ENCODE measurements at regions not wholly inside any gene's neighbourhood (a gene's known extent, or its start where the extent isn't known, plus 50 kb on each side); places are given as distances from the start of the nearest gene placed in this dataset.

DNA sequence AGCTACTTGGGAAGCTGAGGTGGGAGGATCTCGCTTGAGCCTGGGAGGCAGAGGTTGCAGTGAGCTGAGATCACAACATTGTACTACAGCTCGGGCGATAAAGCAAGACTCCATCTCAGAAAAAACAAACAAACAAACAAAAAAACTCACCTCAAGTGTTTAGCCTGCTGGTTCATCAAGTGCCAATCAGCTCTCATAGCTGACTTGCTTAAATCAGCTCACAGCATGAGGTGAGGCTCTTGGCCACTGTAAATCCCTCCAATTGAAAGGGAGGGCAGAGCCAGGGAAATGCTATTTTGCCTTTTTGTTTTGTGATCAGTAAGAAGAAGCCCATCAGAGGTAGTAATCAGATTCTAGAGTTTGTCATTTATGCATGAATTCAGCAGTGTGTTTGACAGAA lies 112.3 kb downstream of the RAB11FIP2 start:
- ATAC-seq: no peak
- Histone ChIP-seq H3K27me3 (ENCODE audit: insufficient read depth, low read length) (peaks cover 17% of the 10 kb centered on the region), H3K36me3 (ENCODE audit: control insufficient read depth in 1 of 2, insufficient read depth in 2 of 2, low read length in 2 of 2) (no peaks in the 10 kb centered on the region), H3K4me1 (ENCODE audit: control insufficient read depth in 1 of 2, insufficient read depth in 2 of 2, low read length in 2 of 2) (no peaks in the 10 kb centered on the region), H3K4me3 (replicated peaks in 1 of 2; ENCODE audit: low read depth in 1 of 2, low read length in 2 of 2) (no peak overlapping the region), H3K27ac (ENCODE audit: low read depth, low read length) (no peak overlapping the region), H3K79me2 (ENCODE audit: insufficient read depth, low read length) (no peaks in the 10 kb centered on the region), H4K20me1 (ENCODE audit: insufficient read depth) (no peaks in the 10 kb centered on the region), H3K4me2 (ENCODE audit: low read length) (no peak overlapping the region), H2AFZ (ENCODE audit: low read depth, low read length, poor library complexity, severe bottlenecking) (no peak overlapping the region), H3K9me3 (ENCODE audit: control insufficient read depth in 1 of 2, insufficient read depth in 1 of 2, low read depth in 1 of 2, low read length in 2 of 2) (no peaks in the 10 kb centered on the region), H3K9me2 (ENCODE audit: insufficient read depth) (no peaks in the 10 kb centered on the region), H3K9ac (ENCODE audit: low read length) (no peak overlapping the region)
- CTCF ChIA-PET: no interaction called here
- intact Hi-C loops (cut with micrococcal nuclease): no loop called here
- no TSS peak for BruUV-seq (replicated peaks)
- POLR2A ChIA-PET: no interaction called here
- no peak for TF ChIP-seq POLR2AphosphoS5 (IDR thresholded peaks at IDR 0.05; ENCODE audit: low read depth, low read length)
- TF ChIP-seq SP1 (IDR thresholded peaks at IDR 0.05; ENCODE audit: low read depth): no peak
- no peak for TF ChIP-seq TCF7L2 (IDR thresholded peaks at IDR 0.05; ENCODE audit: borderline replicate concordance, extremely low read depth, insufficient read depth, insufficient read length)
- TF ChIP-seq POLR2A (IDR thresholded peaks at IDR 0.05; ENCODE audit: borderline replicate concordance, extremely low read depth, insufficient read depth, insufficient read length): no peak
- no peak for TF ChIP-seq EZH2 (IDR thresholded peaks at IDR 0.05)
- no peak for DNase-seq (ENCODE audit: low read depth, low spot score)
- RAD21 ChIA-PET (ENCODE audit: low non-redundant PET in 1 of 2, low total read pairs in 2 of 2, uncharacterized antibody in 2 of 2, unreplicated experiment in 2 of 2): no interaction called here

DNA sequence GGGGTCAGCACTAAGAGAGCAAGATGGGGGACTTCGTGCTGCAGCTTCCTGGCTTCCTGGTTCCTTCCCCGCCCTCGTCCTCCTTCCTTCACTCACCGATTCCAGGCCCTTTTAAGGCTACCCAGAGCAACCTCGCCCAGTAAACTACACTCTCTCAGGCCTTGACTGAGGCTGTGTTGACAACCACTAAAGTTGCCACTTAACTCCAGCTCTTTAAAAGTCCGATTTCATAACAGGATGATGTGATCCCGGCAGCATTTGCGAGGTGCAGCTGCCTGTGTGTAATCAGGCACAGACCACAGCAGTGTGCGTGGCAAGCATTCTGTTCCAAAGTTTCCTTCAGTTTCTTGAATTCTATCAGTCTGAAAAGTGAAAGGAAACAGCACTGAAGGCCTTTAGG lies 110.6 kb downstream of the RAB11FIP2 start:
- POLR2A ChIA-PET: no interaction called here
- RAD21 ChIA-PET (ENCODE audit: low non-redundant PET in 1 of 2, low total read pairs in 2 of 2, uncharacterized antibody in 2 of 2, unreplicated experiment in 2 of 2): no interaction called here
- no peak overlapping the region for H3K4me2 ChIP-seq (ENCODE audit: low read length)

More for the DNA sequence above, 110.6 kb downstream of the RAB11FIP2 start:
- intact Hi-C loops (cut with micrococcal nuclease): no loop called here
- H2AFZ ChIP-seq (ENCODE audit: low read depth, low read length, poor library complexity, severe bottlenecking): no peak overlapping the region
- no peak overlapping the region for H3K9ac ChIP-seq (ENCODE audit: low read length)
- no peaks in the 10 kb centered on the region for H3K9me3 ChIP-seq (ENCODE audit: control insufficient read depth in 1 of 2, insufficient read depth in 1 of 2, low read depth in 1 of 2, low read length in 2 of 2)
- H3K4me1 ChIP-seq (ENCODE audit: control insufficient read depth in 1 of 2, insufficient read depth in 2 of 2, low read length in 2 of 2): no peaks in the 10 kb centered on the region
- H3K79me2 ChIP-seq (ENCODE audit: insufficient read depth, low read length): no peaks in the 10 kb centered on the region
- no peaks in the 10 kb centered on the region for H3K36me3 ChIP-seq (ENCODE audit: control insufficient read depth in 1 of 2, insufficient read depth in 2 of 2, low read length in 2 of 2)
- no peak overlapping the region for H3K27ac ChIP-seq (ENCODE audit: low read depth, low read length)
- BruUV-seq (replicated peaks): no TSS peak
- no peaks in the 10 kb centered on the region for H3K9me2 ChIP-seq (ENCODE audit: insufficient read depth)
- H4K20me1 ChIP-seq (ENCODE audit: insufficient read depth): no peaks in the 10 kb centered on the region
- no peak for ATAC-seq
- peaks cover 31% of the 10 kb centered on the region for H3K27me3 ChIP-seq (ENCODE audit: insufficient read depth, low read length)
- DNase-seq (ENCODE audit: low read depth, low spot score): no peak
- H3K4me3 ChIP-seq (replicated peaks in 1 of 2; ENCODE audit: low read depth in 1 of 2, low read length in 2 of 2): no peak overlapping the region
- TF ChIP-seq EZH2phosphoT487 (IDR thresholded peaks at IDR 0.05; ENCODE audit: borderline replicate concordance): no peak
- TF ChIP-seq JUND (IDR thresholded peaks at IDR 0.05): no peak
- no peak for TF ChIP-seq TCF7L2 (IDR thresholded peaks at IDR 0.05; ENCODE audit: borderline replicate concordance, extremely low read depth, insufficient read depth, insufficient read length)
- TF ChIP-seq CEBPB (IDR thresholded peaks at IDR 0.05; ENCODE audit: low read depth): no peak
- no peak for TF ChIP-seq POLR2AphosphoS5 (IDR thresholded peaks at IDR 0.05; ENCODE audit: low read depth, low read length)
- no peak for TF ChIP-seq CTCF (IDR thresholded peaks at IDR 0.05 in 2 of 3, conservative IDR thresholded peaks at IDR 0.05 in 1 of 3; ENCODE audit: borderline replicate concordance in 1 of 3, insufficient read depth in 1 of 3, low read depth in 2 of 3, low read length in 2 of 3)
- no peak for TF ChIP-seq FOSL1 (IDR thresholded peaks at IDR 0.05; ENCODE audit: low read depth)
- TF ChIP-seq SIN3A (IDR thresholded peaks at IDR 0.05; ENCODE audit: low read depth): no peak
- CTCF ChIA-PET: no interaction called here
